Loucy (cell line): ENCODE measurements at regions not wholly inside any gene's neighbourhood (a gene's known extent, or its start where the extent isn't known, plus 50 kb on each side); places are given as distances from the start of the nearest gene placed in this dataset.

ENCODE experiments used
- H2AFZ ChIP-seq: fragments of 200-600 bp; sonication (generic); 2 replicates; pipeline ENCODE4 v1.6.0; 2016; ENCODE audit warnings: antibody characterized with exemption, mild to moderate bottlenecking, low read length, moderate library complexity
- H3F3A ChIP-seq: fragments of 200-600 bp; 2 replicates; pipeline ENCODE4 v1.6.0; 2016; ENCODE audit warnings: antibody characterized with exemption, low read depth, mild to moderate bottlenecking
- H3K27me3 ChIP-seq: fragments of 200-600 bp; sonication (generic); 2 replicates; pipeline ENCODE4 v1.6.1; 2014; ENCODE audit warnings: low read length, mild to moderate bottlenecking; ENCODE audit not compliant: insufficient read depth, poor library complexity, severe bottlenecking
- H3K36me3 ChIP-seq: fragments of 200-600 bp; sonication (generic); 2 replicates; pipeline ENCODE4 v1.6.1; 2016; ENCODE audit warnings: low read length; ENCODE audit not compliant: insufficient read depth
- H3K4me1 ChIP-seq: fragments of 200-600 bp; sonication (generic); 2 replicates; pipeline ENCODE4 v1.5.1; 2014; ENCODE audit warnings: low read length, mild to moderate bottlenecking; ENCODE audit not compliant: insufficient read depth, poor library complexity, severe bottlenecking
- H3K4me2 ChIP-seq: fragments of 200-600 bp; sonication (generic); 2 replicates; pipeline ENCODE4 v1.6.0; 2014; ENCODE audit warnings: antibody characterized with exemption, low read length, low read depth, mild to moderate bottlenecking; ENCODE audit not compliant: poor library complexity, severe bottlenecking
- H3K4me3 ChIP-seq: fragments of 200-600 bp; sonication (generic); 2 replicates; pipeline ENCODE4 v1.5.1; 2014; ENCODE audit warnings: low read length, mild to moderate bottlenecking, mixed read lengths; ENCODE audit not compliant: poor library complexity, severe bottlenecking
- H3K79me2 ChIP-seq: fragments of 200-600 bp; sonication (generic); 2 replicates; pipeline ENCODE4 v1.6.1; 2014; ENCODE audit warnings: low read length; ENCODE audit not compliant: insufficient read depth
- H3K9ac ChIP-seq: fragments of 200-600 bp; sonication (generic); 2 replicates; pipeline ENCODE4 v1.6.0; 2014; ENCODE audit warnings: mild to moderate bottlenecking, low read depth, low read length, moderate library complexity; ENCODE audit not compliant: poor library complexity, severe bottlenecking
- H3K9me2 ChIP-seq: fragments of 200-600 bp; sonication (generic); replicated peaks from 2 replicates; pipeline ENCODE4 v1.6.1; 2016; ENCODE audit warnings: low read depth, low read length, mixed read lengths
- H3K9me3 ChIP-seq: fragments of 200-600 bp; sonication (generic); 2 replicates; pipeline ENCODE4 v1.6.1; 2014; ENCODE audit warnings: mild to moderate bottlenecking, antibody characterized with exemption, low read length, low read depth; ENCODE audit not compliant: insufficient read depth
- H4K20me1 ChIP-seq: fragments of 200-600 bp; sonication (generic); 2 replicates; pipeline ENCODE4 v1.6.0; 2014; ENCODE audit warnings: antibody characterized with exemption, low read length, mild to moderate bottlenecking; ENCODE audit not compliant: insufficient read depth, poor library complexity, severe bottlenecking
- EZH2phosphoT487 ChIP-seq: fragments of 200-600 bp; IDR thresholded peaks from 2 replicates; pipeline ENCODE4 v1.6.1; 2018; ENCODE audit warnings: antibody characterized with exemption, mild to moderate bottlenecking, moderate library complexity, borderline replicate concordance
- TF ChIP-seq, protein P1 (sequence below): fragments of 200-600 bp; sonication (generic); conservative IDR thresholded peaks from 2 replicates; pipeline ENCODE4 v1.5.1; 2014; ENCODE audit warnings: mild to moderate bottlenecking, antibody characterized with exemption, low read length

- Histone ChIP-seq H3K4me3 (no peak overlapping the region), H4K20me1 (no peaks in the 10 kb centered on the region), H2AFZ (no peak overlapping the region), H3K36me3 (no peaks in the 10 kb centered on the region), H3K9me3 (no peaks in the 10 kb centered on the region), H3F3A (no peaks in the 10 kb centered on the region), H3K4me1 (no peaks in the 10 kb centered on the region), H3K4me2 (no peak overlapping the region), H3K27me3 (no peaks in the 10 kb centered on the region), H3K79me2 (no peaks in the 10 kb centered on the region), H3K9me2 (no peaks in the 10 kb centered on the region), H3K9ac (no peak overlapping the region)
- TF ChIP-seq, protein P1, sequence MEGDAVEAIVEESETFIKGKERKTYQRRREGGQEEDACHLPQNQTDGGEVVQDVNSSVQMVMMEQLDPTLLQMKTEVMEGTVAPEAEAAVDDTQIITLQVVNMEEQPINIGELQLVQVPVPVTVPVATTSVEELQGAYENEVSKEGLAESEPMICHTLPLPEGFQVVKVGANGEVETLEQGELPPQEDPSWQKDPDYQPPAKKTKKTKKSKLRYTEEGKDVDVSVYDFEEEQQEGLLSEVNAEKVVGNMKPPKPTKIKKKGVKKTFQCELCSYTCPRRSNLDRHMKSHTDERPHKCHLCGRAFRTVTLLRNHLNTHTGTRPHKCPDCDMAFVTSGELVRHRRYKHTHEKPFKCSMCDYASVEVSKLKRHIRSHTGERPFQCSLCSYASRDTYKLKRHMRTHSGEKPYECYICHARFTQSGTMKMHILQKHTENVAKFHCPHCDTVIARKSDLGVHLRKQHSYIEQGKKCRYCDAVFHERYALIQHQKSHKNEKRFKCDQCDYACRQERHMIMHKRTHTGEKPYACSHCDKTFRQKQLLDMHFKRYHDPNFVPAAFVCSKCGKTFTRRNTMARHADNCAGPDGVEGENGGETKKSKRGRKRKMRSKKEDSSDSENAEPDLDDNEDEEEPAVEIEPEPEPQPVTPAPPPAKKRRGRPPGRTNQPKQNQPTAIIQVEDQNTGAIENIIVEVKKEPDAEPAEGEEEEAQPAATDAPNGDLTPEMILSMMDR: no peak
- no peak for TF ChIP-seq EZH2phosphoT487
Observed at GRCh38 chr13:106095919-106096318, 439.5 kb downstream of the EFNB2 start.

GRCh38 chr13:106095406-106095805 lies 440.1 kb downstream of the EFNB2 start:
- TF ChIP-seq, protein P1: no peak
- no peak for TF ChIP-seq EZH2phosphoT487
- Histone ChIP-seq H3K9ac (no peak overlapping the region), H3K4me1 (no peaks in the 10 kb centered on the region)

GRCh38 chr13:106090001-106090400 lies 445.5 kb downstream of the EFNB2 start:
- no peak overlapping the region for H3K4me2 ChIP-seq
- TF ChIP-seq EZH2phosphoT487: no peak
- TF ChIP-seq, protein P1: no peak
- H3K79me2 ChIP-seq: no peaks in the 10 kb centered on the region
- no peak overlapping the region for H3K4me3 ChIP-seq
- no peak overlapping the region for H2AFZ ChIP-seq
- H3F3A ChIP-seq: no peaks in the 10 kb centered on the region
- H3K36me3 ChIP-seq: no peaks in the 10 kb centered on the region
- H3K9me3 ChIP-seq: no peaks in the 10 kb centered on the region
- no peaks in the 10 kb centered on the region for H3K9me2 ChIP-seq
- H3K27me3 ChIP-seq: no peaks in the 10 kb centered on the region
- no peaks in the 10 kb centered on the region for H4K20me1 ChIP-seq
- H3K9ac ChIP-seq: no peak overlapping the region
- H3K4me1 ChIP-seq: peaks cover 3% of the 10 kb centered on the region

More at GRCh38 chr13:106095406-106095805, 440.1 kb downstream of the EFNB2 start:
- Histone ChIP-seq H3K36me3 (no peaks in the 10 kb centered on the region), H2AFZ (no peak overlapping the region), H3K9me2 (no peaks in the 10 kb centered on the region), H4K20me1 (no peaks in the 10 kb centered on the region), H3K9me3 (no peaks in the 10 kb centered on the region), H3K4me2 (no peak overlapping the region), H3F3A (no peaks in the 10 kb centered on the region), H3K4me3 (no peak overlapping the region), H3K79me2 (no peaks in the 10 kb centered on the region), H3K27me3 (no peaks in the 10 kb centered on the region)
